SU-DHL-6 (cell line): ENCODE measurements at regions not wholly inside any gene's neighbourhood (a gene's known extent, or its start where the extent isn't known, plus 50 kb on each side); places are given as distances from the start of the nearest gene placed in this dataset.
"Not testable (repeated sequence)": the region's sequence is repeated elsewhere in the genome, so short reads cannot be mapped to it uniquely, and the experiment has no call there.

Experiments
- H2AFZ ChIP-seq: fragments of 200-600 bp; sonication (generic); 2 replicates; pipeline ENCODE4 v1.6.1; 2014; ENCODE audit warnings: low read depth, mild to moderate bottlenecking, moderate library complexity, mixed read lengths, antibody characterized with exemption, low read length; ENCODE audit not compliant: severe bottlenecking
- H3F3A ChIP-seq: fragments of 200-600 bp; shearing (Covaris generic); 2 replicates; pipeline ENCODE4 v1.6.0; 2016; ENCODE audit warnings: antibody characterized with exemption, mild to moderate bottlenecking; ENCODE audit not compliant: insufficient read depth
- H3K27ac ChIP-seq: fragments of 200-600 bp; sonication (generic); 2 replicates; pipeline ENCODE4 v1.5.1; 2016; ENCODE audit warnings: low read depth, mild to moderate bottlenecking, low read length, moderate library complexity, mixed read lengths
- H3K27me3 ChIP-seq: fragments of 200-600 bp; sonication (generic), shearing (Covaris generic); 2 replicates; pipeline ENCODE4 v1.6.0; 2014; ENCODE audit warnings: mild to moderate bottlenecking, low read length
- H3K36me3 ChIP-seq: fragments of 200-600 bp; sonication (generic); 2 replicates; pipeline ENCODE4 v1.6.1; 2014; ENCODE audit warnings: mild to moderate bottlenecking, low read length, mixed read lengths
- H3K4me2 ChIP-seq: fragments of 300-600, 200-600 bp; shearing (Covaris generic), sonication (generic); 2 replicates; pipeline ENCODE4 v1.6.0; 2014; ENCODE audit warnings: low read length, low read depth, mild to moderate bottlenecking; ENCODE audit not compliant: poor library complexity, severe bottlenecking
- H3K4me3 ChIP-seq: fragments of 200-600 bp; sonication (generic); 2 replicates; pipeline ENCODE4 v1.5.1; 2014; ENCODE audit warnings: antibody characterized with exemption, low read length, mild to moderate bottlenecking, mixed read lengths; ENCODE audit not compliant: insufficient read depth, poor library complexity, severe bottlenecking
- H3K79me2 ChIP-seq: fragments of 200-600 bp; sonication (generic); 2 replicates; pipeline ENCODE4 v1.6.1; 2014; ENCODE audit warnings: mild to moderate bottlenecking, low read length, moderate library complexity; ENCODE audit not compliant: insufficient read depth
- H3K9ac ChIP-seq: fragments of 200-600 bp; sonication (generic); 2 replicates; pipeline ENCODE4 v1.7.0; 2014; ENCODE audit warnings: mild to moderate bottlenecking, low read length
- H3K9me2 ChIP-seq: fragments of 200-600 bp; sonication (generic); replicated peaks from 2 replicates; pipeline ENCODE4 v1.6.1; 2014; ENCODE audit warnings: low read length; ENCODE audit not compliant: insufficient read depth
- H3K9me3 ChIP-seq: fragments of 200-600 bp; sonication (generic); 2 replicates; pipeline ENCODE4 v1.6.1; 2014; ENCODE audit warnings: low read length, mixed read lengths; ENCODE audit not compliant: insufficient read depth
- H4K20me1 ChIP-seq: fragments of 200-600 bp; sonication (generic); 2 replicates; pipeline ENCODE4 v1.6.1; 2014; ENCODE audit warnings: low read depth, mild to moderate bottlenecking, antibody characterized with exemption, low read length, moderate library complexity, mixed read lengths
- EZH2phosphoT487 ChIP-seq: fragments of 200-600 bp; sonication (generic), shearing (Covaris generic); conservative IDR thresholded peaks from 2 replicates; pipeline ENCODE4 v1.6.1; 2018; ENCODE audit warnings: mild to moderate bottlenecking, antibody characterized with exemption, low read length, moderate library complexity, mixed read lengths
- TF ChIP-seq, protein P1 (sequence below): fragments of 200-600 bp; sonication (generic); IDR thresholded peaks from one replicate; pipeline ENCODE4 v1.5.1; 2017; ENCODE audit warnings: antibody characterized with exemption, mild to moderate bottlenecking, low read length, moderate library complexity; ENCODE audit not compliant: insufficient read depth, poor library complexity, severe bottlenecking

DNA sequence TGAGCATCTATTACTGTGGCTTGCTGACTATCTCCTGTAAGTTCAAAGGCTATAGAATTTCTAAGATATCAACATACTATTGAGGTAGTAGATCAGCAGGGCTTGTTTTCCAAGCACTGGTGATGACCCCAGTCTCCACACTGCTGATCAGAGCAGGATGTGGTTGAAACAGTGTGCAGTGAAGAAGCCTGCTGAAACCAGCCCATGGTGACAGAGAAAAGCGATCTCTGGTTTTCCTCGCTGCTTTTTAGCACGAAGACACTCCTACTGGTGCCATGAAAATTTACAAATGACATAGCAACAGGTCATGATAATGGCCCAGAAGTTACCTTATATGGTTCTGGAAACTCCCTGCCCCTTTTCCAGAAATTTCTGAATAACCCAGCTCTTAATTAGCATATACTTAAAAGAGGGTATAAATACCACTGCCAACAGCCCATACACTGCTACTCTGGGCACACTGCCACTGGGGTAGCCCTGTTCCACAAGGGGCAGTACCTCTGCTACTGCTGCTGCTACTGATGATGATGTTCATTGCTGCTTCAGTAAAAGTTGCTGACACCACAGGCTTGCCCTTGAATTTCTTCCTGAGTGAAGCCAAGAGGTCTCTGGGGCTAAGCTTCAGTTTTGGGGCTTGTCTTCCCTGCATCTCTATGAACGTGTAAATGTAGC is 1689.5 kb upstream of the PCDH10 start:
- Histone ChIP-seq H3K9me2 (no peaks in the 10 kb centered on the region), H3K79me2 (no peaks in the 10 kb centered on the region), H3K4me2 (no peak overlapping the region), H2AFZ (no peak overlapping the region), H3K9ac (no peak overlapping the region), H3F3A (no peaks in the 10 kb centered on the region), H3K27me3 (no peaks in the 10 kb centered on the region), H4K20me1 (no peaks in the 10 kb centered on the region), H3K27ac (no peak overlapping the region), H3K36me3 (no peaks in the 10 kb centered on the region), H3K9me3 (no peaks in the 10 kb centered on the region), H3K4me3 (no peak overlapping the region)
- TF ChIP-seq EZH2phosphoT487: no peak
- TF ChIP-seq, protein P1, sequence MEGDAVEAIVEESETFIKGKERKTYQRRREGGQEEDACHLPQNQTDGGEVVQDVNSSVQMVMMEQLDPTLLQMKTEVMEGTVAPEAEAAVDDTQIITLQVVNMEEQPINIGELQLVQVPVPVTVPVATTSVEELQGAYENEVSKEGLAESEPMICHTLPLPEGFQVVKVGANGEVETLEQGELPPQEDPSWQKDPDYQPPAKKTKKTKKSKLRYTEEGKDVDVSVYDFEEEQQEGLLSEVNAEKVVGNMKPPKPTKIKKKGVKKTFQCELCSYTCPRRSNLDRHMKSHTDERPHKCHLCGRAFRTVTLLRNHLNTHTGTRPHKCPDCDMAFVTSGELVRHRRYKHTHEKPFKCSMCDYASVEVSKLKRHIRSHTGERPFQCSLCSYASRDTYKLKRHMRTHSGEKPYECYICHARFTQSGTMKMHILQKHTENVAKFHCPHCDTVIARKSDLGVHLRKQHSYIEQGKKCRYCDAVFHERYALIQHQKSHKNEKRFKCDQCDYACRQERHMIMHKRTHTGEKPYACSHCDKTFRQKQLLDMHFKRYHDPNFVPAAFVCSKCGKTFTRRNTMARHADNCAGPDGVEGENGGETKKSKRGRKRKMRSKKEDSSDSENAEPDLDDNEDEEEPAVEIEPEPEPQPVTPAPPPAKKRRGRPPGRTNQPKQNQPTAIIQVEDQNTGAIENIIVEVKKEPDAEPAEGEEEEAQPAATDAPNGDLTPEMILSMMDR: no peak

DNA sequence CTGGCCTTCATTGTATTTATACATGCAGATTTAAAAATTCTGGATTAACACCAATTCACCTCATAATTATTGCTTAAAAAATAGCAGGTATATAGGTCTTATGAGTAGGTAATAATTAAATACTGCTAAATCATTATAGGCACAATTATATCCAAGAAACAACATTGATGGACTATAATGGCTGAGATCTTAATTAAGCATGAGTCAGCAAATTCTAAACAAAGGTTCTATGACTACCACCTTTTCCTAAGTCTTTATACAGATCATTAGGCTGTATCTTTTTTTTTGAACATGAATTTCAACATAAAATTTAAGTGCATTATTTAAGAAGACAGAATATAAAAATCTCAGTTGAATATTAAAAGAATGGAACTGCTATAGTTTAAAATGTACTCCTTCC is 1678.7 kb upstream of the PCDH10 start:
- Histone ChIP-seq H3K4me2 (no peak overlapping the region), H3K79me2 (no peaks in the 10 kb centered on the region), H2AFZ (peak overlapping the region; percentile 74), H4K20me1 (no peaks in the 10 kb centered on the region), H3K9me2 (no peaks in the 10 kb centered on the region), H3F3A (no peaks in the 10 kb centered on the region), H3K36me3 (no peaks in the 10 kb centered on the region), H3K27me3 (no peaks in the 10 kb centered on the region), H3K4me3 (no peak overlapping the region), H3K27ac (no peak overlapping the region), H3K9ac (no peak overlapping the region), H3K9me3 (no peaks in the 10 kb centered on the region)
- no peak for TF ChIP-seq EZH2phosphoT487
- TF ChIP-seq, protein P1: no peak

DNA sequence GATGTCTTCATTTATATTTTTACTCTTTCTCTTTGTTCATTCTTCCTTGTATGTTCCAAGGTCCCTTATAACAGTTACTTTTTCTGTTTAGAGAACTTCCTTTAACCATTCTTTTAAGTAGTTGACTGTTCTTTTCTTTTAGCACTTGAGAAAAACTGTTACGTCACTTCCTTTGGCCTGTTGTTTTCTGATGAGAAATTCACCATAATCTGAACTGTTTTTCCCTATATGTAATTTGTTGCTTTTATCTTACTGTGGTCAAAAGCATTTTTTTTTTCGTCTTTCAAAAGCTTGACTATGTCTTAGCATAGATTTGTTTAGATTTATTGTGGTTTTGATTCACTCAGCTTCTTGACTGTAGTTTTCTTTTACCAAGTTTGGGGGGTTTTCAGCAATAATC is 1660.3 kb upstream of the PCDH10 start:
- Histone ChIP-seq H2AFZ (peak overlapping the region; percentile 19), H3K4me2 (no peak overlapping the region), H3K9ac (no peak overlapping the region), H3K79me2 (no peaks in the 10 kb centered on the region), H3K27ac (no peak overlapping the region), H4K20me1 (no peaks in the 10 kb centered on the region), H3K9me2 (no peaks in the 10 kb centered on the region), H3K4me3 (no peak overlapping the region), H3K27me3 (no peaks in the 10 kb centered on the region), H3F3A (no peaks in the 10 kb centered on the region), H3K36me3 (no peaks in the 10 kb centered on the region), H3K9me3 (no peaks in the 10 kb centered on the region)
- TF ChIP-seq, protein P1: no peak

DNA sequence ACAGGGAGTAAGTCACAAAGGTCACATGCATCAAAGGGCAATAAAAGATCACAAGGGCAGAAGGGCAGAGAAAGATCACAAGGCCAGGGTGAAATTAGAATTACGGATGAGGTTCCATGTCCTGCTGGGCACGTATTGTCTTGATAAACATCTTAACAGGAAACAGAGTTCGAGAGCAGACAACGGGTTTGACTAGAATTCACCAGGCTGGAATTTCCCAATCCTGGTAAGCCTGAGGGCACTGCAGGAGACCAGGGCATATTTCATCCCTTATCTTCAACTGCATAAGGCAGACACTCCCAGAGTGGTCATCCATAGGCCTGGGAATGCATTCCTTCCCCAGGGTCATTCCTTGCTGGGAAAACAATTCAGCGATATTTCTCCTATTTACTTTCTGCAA is 1652.9 kb upstream of the PCDH10 start:
- H2AFZ ChIP-seq, H3K9ac ChIP-seq, H3K27ac ChIP-seq, H3K9me2 ChIP-seq, H3K4me2 ChIP-seq, H3K4me3 ChIP-seq, H3K79me2 ChIP-seq, H3K27me3 ChIP-seq, H3F3A ChIP-seq, H3K36me3 ChIP-seq, H4K20me1 ChIP-seq, H3K9me3 ChIP-seq: not testable (repeated sequence)
